ENCODE measurements at regions not wholly inside any gene's neighbourhood (a gene's known extent, or its start where the extent isn't known, plus 50 kb on each side); places are given as distances from the start of the nearest gene placed in this dataset.

DNA sequence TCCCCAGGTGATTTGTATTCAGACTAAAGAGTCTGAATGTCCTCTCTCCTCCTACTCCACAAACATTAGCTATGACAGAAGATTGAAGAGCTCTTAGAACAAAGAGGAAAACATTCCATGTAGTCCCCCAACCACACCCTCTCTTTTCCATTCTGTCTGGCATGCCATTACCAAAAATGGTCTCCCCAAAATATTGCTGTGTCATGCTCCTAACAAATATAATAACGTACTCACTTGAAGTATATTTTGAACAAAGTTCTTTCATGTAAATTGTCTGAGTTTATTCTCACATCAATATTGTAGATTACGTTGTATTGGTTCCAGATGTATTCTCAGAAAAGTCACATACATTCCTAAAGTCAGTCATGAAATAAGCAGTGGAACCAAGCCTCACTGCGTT is 467.3 kb upstream of the IRAK1BP1 start:
- H3K4me3 ChIP-seq, result no peak overlapping the region
- no peaks in the 10 kb centered on the region for H3K4me1 ChIP-seq
- DNase-seq, result no peak
- WGBS, 2 donors (ENCODE audit: low coverage in 1 of 2), result 63 to 80% methylated on average over 3 of the region's 3 CpGs
- H3K9me3 ChIP-seq, result no peaks in the 10 kb centered on the region
- TF ChIP-seq EP300 (IDR thresholded peaks at IDR 0.05; ENCODE audit: low read depth) (no peak), POLR2AphosphoS5 (IDR thresholded peaks at IDR 0.05) (no peak), POLR2A (IDR thresholded peaks at IDR 0.05) (no peak)
- TF ChIP-seq, protein P1, sequence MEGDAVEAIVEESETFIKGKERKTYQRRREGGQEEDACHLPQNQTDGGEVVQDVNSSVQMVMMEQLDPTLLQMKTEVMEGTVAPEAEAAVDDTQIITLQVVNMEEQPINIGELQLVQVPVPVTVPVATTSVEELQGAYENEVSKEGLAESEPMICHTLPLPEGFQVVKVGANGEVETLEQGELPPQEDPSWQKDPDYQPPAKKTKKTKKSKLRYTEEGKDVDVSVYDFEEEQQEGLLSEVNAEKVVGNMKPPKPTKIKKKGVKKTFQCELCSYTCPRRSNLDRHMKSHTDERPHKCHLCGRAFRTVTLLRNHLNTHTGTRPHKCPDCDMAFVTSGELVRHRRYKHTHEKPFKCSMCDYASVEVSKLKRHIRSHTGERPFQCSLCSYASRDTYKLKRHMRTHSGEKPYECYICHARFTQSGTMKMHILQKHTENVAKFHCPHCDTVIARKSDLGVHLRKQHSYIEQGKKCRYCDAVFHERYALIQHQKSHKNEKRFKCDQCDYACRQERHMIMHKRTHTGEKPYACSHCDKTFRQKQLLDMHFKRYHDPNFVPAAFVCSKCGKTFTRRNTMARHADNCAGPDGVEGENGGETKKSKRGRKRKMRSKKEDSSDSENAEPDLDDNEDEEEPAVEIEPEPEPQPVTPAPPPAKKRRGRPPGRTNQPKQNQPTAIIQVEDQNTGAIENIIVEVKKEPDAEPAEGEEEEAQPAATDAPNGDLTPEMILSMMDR (IDR thresholded peaks at IDR 0.05), result no peak
- intact Hi-C loops (cut with DNase I; ENCODE audit: low total_unique reads), result no loop called here
- no peaks in the 10 kb centered on the region for H3K27me3 ChIP-seq
- no peaks in the 10 kb centered on the region for H3K36me3 ChIP-seq
- H3K27ac ChIP-seq, result no peak overlapping the region
- in situ Hi-C loops (cut with MboI; ENCODE audit: low pct_ligation_motif_present in 1 of 4, low pct_unique_long_range_greater_than_20kb in 1 of 4, low sequenced_read_pairs in 3 of 4), result no loop called here

GRCh38 chr6:78427386-78427785 is 440.0 kb upstream of the IRAK1BP1 start:
- no peaks in the 10 kb centered on the region for H3K9me3 ChIP-seq
- TF ChIP-seq, protein P1 (IDR thresholded peaks at IDR 0.05), result no peak
- no peak for TF ChIP-seq POLR2A (IDR thresholded peaks at IDR 0.05)
- TF ChIP-seq EP300 (IDR thresholded peaks at IDR 0.05; ENCODE audit: low read depth), result no peak
- no peak for TF ChIP-seq POLR2AphosphoS5 (IDR thresholded peaks at IDR 0.05)
- no peaks in the 10 kb centered on the region for H3K4me1 ChIP-seq
- WGBS, 2 donors (ENCODE audit: low coverage in 1 of 2), result 91 to 100% methylated on average over 1 of the region's 1 CpG
- intact Hi-C loops (cut with DNase I; ENCODE audit: low total_unique reads) (no loop called here), in situ Hi-C loops (cut with MboI; ENCODE audit: low pct_ligation_motif_present in 1 of 4, low pct_unique_long_range_greater_than_20kb in 1 of 4, low sequenced_read_pairs in 3 of 4) (no loop called here)
- no peak for DNase-seq
- H3K27me3 ChIP-seq, result no peaks in the 10 kb centered on the region
- no peak overlapping the region for H3K4me3 ChIP-seq
- H3K27ac ChIP-seq, result no peak overlapping the region
- no peaks in the 10 kb centered on the region for H3K36me3 ChIP-seq

DNA sequence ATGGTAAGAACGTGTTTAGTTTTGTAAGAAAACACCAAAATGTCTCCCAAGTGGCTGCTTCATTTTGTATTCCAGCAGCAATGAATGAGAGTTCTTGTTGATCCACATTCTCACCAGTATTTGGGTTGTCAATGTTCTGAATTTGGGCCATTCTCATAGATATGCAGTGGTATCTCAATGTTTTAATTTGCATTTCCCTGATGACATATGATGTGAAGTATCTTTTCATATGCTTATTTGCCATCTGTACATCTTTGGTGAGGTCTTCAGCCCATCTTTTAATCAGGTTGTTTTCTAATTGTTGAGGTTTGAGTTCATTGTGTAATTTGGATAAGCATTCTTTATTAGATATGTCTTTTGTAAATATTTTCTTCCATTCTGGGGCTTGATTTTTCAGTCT is 436.8 kb upstream of the IRAK1BP1 start:
- H3K4me3 ChIP-seq, result no peak overlapping the region
- TF ChIP-seq, protein P1 (IDR thresholded peaks at IDR 0.05), result no peak
- no peak for TF ChIP-seq POLR2AphosphoS5 (IDR thresholded peaks at IDR 0.05)
- no peak for TF ChIP-seq POLR2A (IDR thresholded peaks at IDR 0.05)
- no peak for TF ChIP-seq EP300 (IDR thresholded peaks at IDR 0.05; ENCODE audit: low read depth)
- no peaks in the 10 kb centered on the region for H3K4me1 ChIP-seq
- intact Hi-C loops (cut with DNase I; ENCODE audit: low total_unique reads), result no loop called here
- H3K27ac ChIP-seq, result no peak overlapping the region
- no peaks in the 10 kb centered on the region for H3K27me3 ChIP-seq
- in situ Hi-C loops (cut with MboI; ENCODE audit: low pct_ligation_motif_present in 1 of 4, low pct_unique_long_range_greater_than_20kb in 1 of 4, low sequenced_read_pairs in 3 of 4), result no loop called here
- no peak for DNase-seq
- H3K36me3 ChIP-seq, result no peaks in the 10 kb centered on the region
- no peaks in the 10 kb centered on the region for H3K9me3 ChIP-seq
- 25 to 42% methylated on average over 1 of the region's 1 CpG for WGBS, 2 donors (ENCODE audit: low coverage in 1 of 2)

DNA sequence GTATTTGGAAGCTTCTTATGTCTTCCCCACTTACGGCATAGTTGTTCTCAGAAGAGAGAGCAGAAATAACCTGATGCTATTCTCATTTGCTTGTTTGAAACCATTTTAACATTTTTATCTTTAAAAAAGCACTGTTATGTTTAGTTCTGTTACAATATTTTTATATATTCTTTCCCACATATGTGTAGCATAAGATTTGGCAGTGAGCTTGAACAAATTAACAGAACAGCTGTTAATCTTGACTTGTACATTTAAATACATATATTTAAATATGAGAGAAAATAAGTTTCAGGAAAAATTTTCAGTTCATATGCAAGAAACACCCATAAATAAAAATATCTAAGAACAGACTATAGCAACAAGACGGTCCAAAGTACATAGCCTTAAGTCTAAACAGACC is 431.7 kb upstream of the IRAK1BP1 start:
- no peak for DNase-seq
- in situ Hi-C loops (cut with MboI; ENCODE audit: low pct_ligation_motif_present in 1 of 4, low pct_unique_long_range_greater_than_20kb in 1 of 4, low sequenced_read_pairs in 3 of 4), result no loop called here
- intact Hi-C loops (cut with DNase I; ENCODE audit: low total_unique reads), result no loop called here
- TF ChIP-seq POLR2A (IDR thresholded peaks at IDR 0.05) (no peak), POLR2AphosphoS5 (IDR thresholded peaks at IDR 0.05) (no peak), EP300 (IDR thresholded peaks at IDR 0.05; ENCODE audit: low read depth) (no peak)
- TF ChIP-seq, protein P1 (IDR thresholded peaks at IDR 0.05), result no peak
- no peaks in the 10 kb centered on the region for H3K27me3 ChIP-seq
- 66 to 85% methylated on average over 2 of the region's 2 CpGs for WGBS, 2 donors (ENCODE audit: low coverage in 1 of 2)
- no peak overlapping the region for H3K27ac ChIP-seq
- H3K9me3 ChIP-seq, result no peaks in the 10 kb centered on the region
- H3K4me3 ChIP-seq, result no peak overlapping the region
- H3K4me1 ChIP-seq, result no peaks in the 10 kb centered on the region
- H3K36me3 ChIP-seq, result no peaks in the 10 kb centered on the region

Data from transverse colon (tissue), 4 donors.